T47D (cell line): ENCODE measurements at regions not wholly inside any gene's neighbourhood (a gene's known extent, or its start where the extent isn't known, plus 50 kb on each side); places are given as distances from the start of the nearest gene placed in this dataset.
A peak's percentile ranks its signal among the peaks of the same experiment; 100 is the strongest.
"Not testable (repeated sequence)": the region's sequence is repeated elsewhere in the genome, so short reads cannot be mapped to it uniquely, and the experiment has no call there.

Experiments
- DNase-seq, 2 experiments: peaks; one replicate each; pipeline versions ENCODE4 v3.0.0 to v3.0.0-alpha.2; 2011 to 2012; ENCODE audit warnings: low read depth in 1 of 2, low spot score in 1 of 2
- in situ Hi-C: cut with HindIII; loops from 2 replicates; pipeline ENCODE4 v1.10.0; 2016; ENCODE audit warnings: low sequenced_read_pairs, low pct_unique_long_range_greater_than_20kb

- in situ Hi-C loops, DNase-seq: not testable (repeated sequence)
Observed at GRCh38 chr5:176018598-176018997, 50.5 kb upstream of the THOC3 start.

DNA sequence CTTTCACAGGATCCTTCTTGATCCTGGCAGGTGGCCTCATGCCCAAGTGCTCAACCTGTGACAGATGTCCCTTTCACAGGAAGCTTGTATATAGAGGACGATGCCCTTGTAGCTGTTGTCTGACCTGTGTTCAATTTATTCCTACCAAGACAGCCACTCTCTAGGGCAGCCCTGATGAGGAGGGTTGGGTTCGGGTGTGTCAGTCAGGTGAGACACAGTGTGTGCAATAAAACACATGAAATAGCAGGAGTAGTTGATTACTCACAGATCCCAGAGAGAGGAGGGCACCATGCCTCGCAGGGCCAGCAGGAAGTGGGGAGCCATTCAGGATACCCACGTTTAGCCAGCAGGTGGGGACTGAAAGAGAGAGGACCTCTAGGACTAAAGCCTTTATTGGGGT lies 52.7 kb upstream of the THOC3 start:
- in situ Hi-C loops, DNase-seq: not testable (repeated sequence)

DNA sequence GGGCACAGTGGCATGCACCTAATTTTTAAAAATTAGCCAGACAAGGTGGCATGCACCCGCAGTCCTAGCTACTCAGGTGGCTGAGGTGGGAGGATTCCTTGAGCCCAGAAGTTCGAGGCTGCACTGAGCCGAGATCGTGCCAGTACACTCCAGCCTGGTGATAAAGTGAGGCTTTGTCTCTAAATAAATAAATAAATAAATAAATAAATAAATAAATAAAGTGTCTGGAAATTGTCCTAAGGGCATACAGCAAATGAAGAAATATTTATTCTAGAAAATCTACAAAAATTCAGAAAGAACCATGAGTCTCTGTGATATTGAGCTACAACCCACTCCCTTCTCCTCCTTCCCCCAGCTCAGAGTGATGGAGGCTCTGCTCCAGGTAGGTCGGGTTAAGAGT lies 55.4 kb upstream of the THOC3 start:
- in situ Hi-C loops, DNase-seq: not testable (repeated sequence)

DNA sequence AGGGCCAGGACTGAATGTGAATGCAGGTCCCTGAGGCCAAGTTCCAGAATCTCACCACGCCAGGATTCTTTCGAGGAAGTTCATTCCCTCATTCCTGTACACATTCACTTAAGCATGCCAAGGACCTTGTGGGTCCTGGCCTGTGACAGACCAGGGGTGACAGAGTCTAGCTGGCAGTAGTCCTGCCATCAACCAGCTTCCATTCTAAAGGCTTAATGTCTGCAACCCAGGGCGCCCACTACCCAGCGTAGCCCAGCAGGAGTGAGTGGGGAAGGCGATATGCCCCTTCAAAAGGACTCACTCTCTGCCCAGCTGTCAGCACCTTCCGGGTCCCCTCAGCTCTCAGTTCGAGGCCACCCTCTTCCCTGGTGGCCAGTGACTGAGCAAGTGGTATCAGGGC lies 61.3 kb upstream of the THOC3 start:
- in situ Hi-C loops, DNase-seq: not testable (repeated sequence)

GRCh38 chr5:176030361-176031117 lies 62.4 kb upstream of the THOC3 start:
- in situ Hi-C loops, DNase-seq: not testable (repeated sequence)

- in situ Hi-C loops, DNase-seq: not testable (repeated sequence)
Observed at GRCh38 chr5:176031118-176031510, 63.0 kb upstream of the THOC3 start.

DNA sequence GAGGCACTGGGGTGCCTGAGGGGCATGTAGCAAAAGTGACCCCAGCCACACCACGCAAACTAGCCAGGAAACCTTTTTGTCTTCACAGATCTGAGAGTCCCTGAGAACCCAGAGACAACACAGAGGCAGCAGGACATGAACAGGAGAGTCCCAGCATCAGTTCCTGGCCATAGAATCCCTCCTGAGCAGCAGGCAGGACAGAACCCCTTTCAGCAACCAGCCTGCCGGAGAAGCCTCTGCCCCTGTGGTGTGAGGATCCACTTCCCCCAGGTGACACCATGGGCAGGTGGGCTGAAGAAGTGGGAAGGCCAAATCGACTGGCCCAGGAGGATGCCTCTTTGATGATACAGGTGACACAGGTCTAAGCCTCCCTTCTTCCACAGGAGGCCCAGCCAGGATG lies 65.1 kb upstream of the THOC3 start:
- in situ Hi-C loops, DNase-seq: not testable (repeated sequence)

GRCh38 chr5:176034407-176035200 lies 66.5 kb upstream of the THOC3 start:
- DNase-seq, in situ Hi-C loops: not testable (repeated sequence)

GRCh38 chr5:176035201-176035530 lies 67.1 kb upstream of the THOC3 start:
- in situ Hi-C loops, DNase-seq: not testable (repeated sequence)

DNA sequence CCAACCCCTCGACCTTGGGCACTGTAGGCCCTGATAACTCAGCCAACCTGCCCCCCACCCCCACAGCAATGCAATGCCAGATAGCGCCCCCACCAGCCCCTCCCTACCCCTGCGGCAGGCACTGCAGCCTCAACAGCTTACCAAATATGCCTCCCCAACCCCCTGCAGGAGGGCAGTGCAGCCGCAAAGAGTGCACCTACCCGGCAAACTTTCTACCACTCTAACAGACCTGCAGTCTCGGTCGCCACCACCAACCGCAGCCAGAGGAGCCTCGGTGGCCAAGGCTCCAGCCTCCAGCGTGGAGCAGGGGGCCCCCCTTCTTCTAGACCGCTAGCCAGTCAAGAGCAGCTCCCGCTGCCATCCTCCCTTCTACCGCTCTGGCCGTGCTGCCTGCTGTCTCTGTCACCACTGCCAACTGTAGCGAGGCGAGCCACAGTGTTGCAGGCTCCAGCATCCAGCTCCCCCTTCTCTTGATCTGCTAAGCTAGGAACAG lies 67.7 kb upstream of the THOC3 start:
- DNase-seq: not testable (repeated sequence)

GRCh38 chr5:176036391-176036790 lies 68.3 kb upstream of the THOC3 start:
- peak in 1 of 2 experiments; percentile 10 for DNase-seq
- in situ Hi-C loops: not testable (repeated sequence)

More for the DNA sequence above, 67.7 kb upstream of the THOC3 start:
- in situ Hi-C loops: not testable (repeated sequence)

- DNase-seq, in situ Hi-C loops: not testable (repeated sequence)
Observed at GRCh38 chr5:176037190-176037589, 69.1 kb upstream of the THOC3 start.

DNA sequence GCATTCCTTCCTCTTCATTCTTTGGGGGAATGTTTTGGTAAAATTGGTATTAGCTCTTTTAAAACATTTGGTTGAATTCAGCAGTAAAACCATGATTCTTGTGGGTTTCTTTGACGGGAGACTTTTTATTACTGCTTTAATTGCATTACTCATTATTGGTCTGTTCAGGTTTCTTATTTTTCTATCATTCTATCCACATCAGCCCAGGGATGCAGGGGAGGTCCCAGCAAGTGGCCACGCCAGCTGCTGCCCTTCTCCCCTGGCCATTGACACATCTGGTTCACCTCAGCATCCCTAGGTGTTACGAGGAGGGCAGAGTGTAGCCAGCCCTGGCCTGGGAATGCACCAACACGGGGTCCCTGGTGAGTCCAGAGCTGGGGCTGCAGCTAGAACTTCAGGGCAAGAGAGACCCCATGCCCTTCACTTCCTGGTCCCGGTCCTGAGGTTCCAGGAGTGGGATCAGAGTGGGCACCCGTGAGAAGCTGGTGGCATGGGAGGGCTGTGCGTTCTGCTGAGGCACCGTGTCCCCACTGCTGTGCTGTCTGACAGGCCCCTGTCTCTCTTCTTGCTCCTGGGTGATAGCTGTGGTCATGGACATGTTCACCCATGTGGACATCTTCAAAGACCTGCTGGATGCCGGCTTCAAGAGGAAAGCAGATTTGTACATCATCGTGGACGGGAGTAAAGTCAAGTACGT lies 72.1 kb upstream of the THOC3 start:
- in situ Hi-C loops, DNase-seq: not testable (repeated sequence)

DNA sequence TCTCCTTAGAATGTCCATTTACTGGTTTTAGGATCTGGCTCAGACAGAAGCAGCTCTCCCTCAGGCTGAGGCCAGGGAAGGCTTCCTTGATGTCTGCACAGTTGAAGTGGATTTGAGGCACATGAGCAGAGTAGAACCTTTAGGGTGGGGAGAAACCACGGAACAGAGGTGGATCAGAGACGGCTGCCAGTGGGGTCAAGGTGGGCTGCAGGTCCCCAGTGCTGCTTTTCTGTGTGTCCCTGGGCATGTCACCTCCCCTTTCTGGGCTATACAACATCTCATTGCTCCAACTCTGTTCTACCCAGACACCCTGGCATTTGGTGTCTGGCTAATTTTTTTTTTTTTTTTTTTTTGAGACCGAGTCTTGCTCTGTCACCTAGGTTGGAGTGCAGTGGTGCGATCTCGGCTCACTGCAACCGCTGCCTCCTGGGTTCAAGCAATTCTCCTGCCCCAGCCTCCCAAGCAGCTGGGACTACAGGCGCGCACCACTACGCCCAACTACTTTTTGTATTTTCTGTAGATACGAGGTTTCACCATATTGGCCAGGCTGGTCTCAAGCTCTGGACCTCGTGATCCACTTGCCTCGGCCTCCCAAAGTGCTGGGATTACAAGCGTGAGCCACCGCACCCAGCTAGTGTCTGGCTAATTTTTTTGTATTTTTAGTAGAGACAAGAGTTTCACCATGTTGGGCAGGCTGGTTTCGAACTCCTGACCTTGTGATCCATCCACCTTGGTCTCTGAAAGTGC lies 73.3 kb upstream of the THOC3 start:
- DNase-seq, in situ Hi-C loops: not testable (repeated sequence)

- in situ Hi-C loops, DNase-seq: not testable (repeated sequence)
Observed at GRCh38 chr5:176042020-176042658, 74.0 kb upstream of the THOC3 start.

DNA sequence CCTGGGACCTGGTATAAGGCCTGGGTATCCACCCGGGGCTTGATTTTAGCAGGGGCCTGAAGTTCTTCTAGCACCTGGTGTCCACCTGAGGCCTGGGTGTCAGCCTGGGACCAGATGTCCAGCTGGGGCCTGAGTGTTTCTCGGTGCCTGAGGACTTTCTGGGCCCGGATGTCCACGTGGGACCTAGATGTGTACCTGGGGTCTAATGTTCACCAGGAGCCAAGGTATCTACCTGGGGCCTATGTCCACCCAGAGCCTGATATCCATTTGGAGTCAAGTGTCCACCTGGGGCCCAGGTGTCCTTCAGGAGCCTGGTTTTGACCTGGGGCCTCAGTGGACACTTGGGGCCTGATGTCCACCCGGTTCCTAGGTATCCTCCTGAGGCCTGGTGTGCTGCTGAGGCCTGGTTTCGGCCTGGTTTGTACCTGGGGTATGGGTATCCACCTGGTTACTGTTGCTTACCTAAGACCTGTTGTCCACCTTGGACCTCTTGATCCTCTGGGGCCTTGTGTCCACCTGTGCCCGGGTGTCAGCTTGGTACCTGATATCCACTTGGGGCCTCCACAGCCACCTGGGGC lies 75.2 kb upstream of the THOC3 start:
- in situ Hi-C loops, DNase-seq: not testable (repeated sequence)

DNA sequence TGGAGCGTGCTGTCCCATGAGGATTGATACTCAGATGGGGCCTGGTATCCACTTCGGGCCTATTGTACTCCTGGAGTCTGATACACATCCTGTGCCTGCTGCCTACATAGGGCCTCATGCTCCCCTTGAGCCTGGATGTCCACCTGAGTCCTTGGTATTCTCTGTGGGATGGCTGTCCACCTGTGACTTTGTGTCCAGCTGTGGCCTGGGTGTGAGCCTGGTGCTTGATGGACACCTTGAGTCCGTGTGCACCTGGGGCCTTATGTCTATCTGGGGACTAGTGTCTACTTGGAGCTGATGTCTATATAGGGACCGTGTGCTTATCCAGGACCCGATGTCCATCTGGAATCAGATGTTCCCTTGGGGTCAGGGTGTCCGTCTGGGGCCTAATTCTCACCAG lies 75.9 kb upstream of the THOC3 start:
- in situ Hi-C loops, DNase-seq: not testable (repeated sequence)
